Right lobe of liver (tissue), 6 donors: ENCODE measurements at regions not wholly inside any gene's neighbourhood (a gene's known extent, or its start where the extent isn't known, plus 50 kb on each side); places are given as distances from the start of the nearest gene placed in this dataset.

Experiments used
- ATAC-seq, 4 donors: fragments of 200-7000 bp; cut with Tn5 transposase; one replicate each; pipeline ENCODE4 v1.9.1; 2020; ENCODE audit warnings: mild to moderate bottlenecking in 4 of 4, moderate library complexity in 4 of 4
- DNase-seq, 3 donors: peaks; one replicate each; pipeline ENCODE4 v3.0.0-alpha.2; 2020
- H3K27ac ChIP-seq, 3 donors: fragments of 200-600 bp; one replicate each; pipeline ENCODE4 v1.8.0; 2022
- H3K27me3 ChIP-seq, 2 donors: fragments of 200-600 bp; one replicate each; pipeline ENCODE4 v1.8.0; 2022
- H3K36me3 ChIP-seq, 4 donors: fragments of 200-600 bp; sonication (generic) in 1 of 4; one replicate each; pipeline versions ENCODE4 v1.5.1 to v1.8.0; 2017 to 2022; ENCODE audit warnings: control low read depth in 1 of 4
- H3K4me1 ChIP-seq, 4 donors: fragments of 200-600 bp; sonication (generic) in 1 of 4; one replicate each; pipeline versions ENCODE4 v1.5.1 to v1.8.0; 2017 to 2022; ENCODE audit warnings: control low read depth in 1 of 4
- H3K4me3 ChIP-seq, 3 donors: fragments of 200-600 bp; one replicate each; pipeline ENCODE4 v1.8.0; 2022
- H3K9me3 ChIP-seq, 4 donors: fragments of 200-600 bp; sonication (generic) in 1 of 4; one replicate each; pipeline versions ENCODE4 v1.5.1 to v1.8.0; 2017 to 2022; ENCODE audit warnings: control low read depth in 1 of 4
- CTCF ChIP-seq, 4 donors: fragments of 200-600 bp in 3 of 4; fragments of 450-650 bp in 1 of 4; IDR thresholded peaks; one replicate each; pipeline versions ENCODE4 v1.5.1 to v1.8.0; 2016 to 2022; ENCODE audit warnings: antibody characterized with exemption in 4 of 4, mild to moderate bottlenecking in 2 of 4
- POLR2A ChIP-seq: fragments of 450-650 bp; IDR thresholded peaks from one replicate; pipeline ENCODE4 v1.6.1; 2017; ENCODE audit warnings: antibody characterized with exemption, mild to moderate bottlenecking
- WGBS: methylation state at CpG from one replicate; pipeline ENCODE4 v1.1.6; 2018; ENCODE audit warnings: low coverage, low lambda C conversion rate; ENCODE audit not compliant: insufficient coverage; ENCODE audit errors: missing lambda C conversion rate; 5-methylcytosine and 5-hydroxymethylcytosine counted together
- intact Hi-C, 2 donors: fragments of 100-400 bp; cut with DNase I; formaldehyde crosslinking; loops; one replicate each; pipeline versions ENCODE4 v1.11.2 to v1.14.1; 2022
- donor health status: DM: no; HTN: yes; CAD: no.
- donor health status: DM: no; HTN: no; CAD: no.
- donor health status: DM: no; HTN: no; CAD: no.
- donor health status: DM: no; HTN: yes; CAD: no.
- donor health status: DM: no; HTN: yes; CAD: no.

DNA sequence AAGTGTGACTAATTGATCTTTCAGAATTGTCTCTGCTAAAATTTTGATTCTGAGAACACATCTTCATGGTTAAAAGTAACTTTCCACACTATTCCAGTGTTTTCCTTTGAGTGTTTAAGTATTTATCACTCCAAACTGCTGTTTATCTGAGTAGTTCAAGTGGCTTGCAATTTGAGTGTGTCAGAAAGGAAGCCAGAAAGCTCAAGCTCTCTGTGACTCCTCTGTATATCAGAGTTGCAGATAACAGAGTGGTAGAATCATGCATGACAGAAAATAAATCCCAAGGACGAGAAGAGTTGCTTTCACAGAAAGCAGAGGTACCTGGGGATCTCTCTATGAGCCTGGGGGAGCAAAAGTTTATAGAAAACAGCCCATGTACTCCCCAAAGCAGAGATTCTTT, 130.0 kb downstream of the CYB561 start:
- H3K9me3 ChIP-seq = no peaks in the 10 kb centered on the region
- DNase-seq (no peak), ATAC-seq (no peak)
- intact Hi-C loops = no loop called here
- H3K27me3 ChIP-seq = no peaks in the 10 kb centered on the region
- no peaks in the 10 kb centered on the region for H3K36me3 ChIP-seq
- H3K4me3 ChIP-seq = no peak overlapping the region
- H3K27ac ChIP-seq = no peak overlapping the region
- 45% methylated on average over 1 of the region's 1 CpG for WGBS
- no peaks in the 10 kb centered on the region for H3K4me1 ChIP-seq
- TF ChIP-seq CTCF (IDR thresholded peaks at IDR 0.05) (no peak), POLR2A (no peak)

DNA sequence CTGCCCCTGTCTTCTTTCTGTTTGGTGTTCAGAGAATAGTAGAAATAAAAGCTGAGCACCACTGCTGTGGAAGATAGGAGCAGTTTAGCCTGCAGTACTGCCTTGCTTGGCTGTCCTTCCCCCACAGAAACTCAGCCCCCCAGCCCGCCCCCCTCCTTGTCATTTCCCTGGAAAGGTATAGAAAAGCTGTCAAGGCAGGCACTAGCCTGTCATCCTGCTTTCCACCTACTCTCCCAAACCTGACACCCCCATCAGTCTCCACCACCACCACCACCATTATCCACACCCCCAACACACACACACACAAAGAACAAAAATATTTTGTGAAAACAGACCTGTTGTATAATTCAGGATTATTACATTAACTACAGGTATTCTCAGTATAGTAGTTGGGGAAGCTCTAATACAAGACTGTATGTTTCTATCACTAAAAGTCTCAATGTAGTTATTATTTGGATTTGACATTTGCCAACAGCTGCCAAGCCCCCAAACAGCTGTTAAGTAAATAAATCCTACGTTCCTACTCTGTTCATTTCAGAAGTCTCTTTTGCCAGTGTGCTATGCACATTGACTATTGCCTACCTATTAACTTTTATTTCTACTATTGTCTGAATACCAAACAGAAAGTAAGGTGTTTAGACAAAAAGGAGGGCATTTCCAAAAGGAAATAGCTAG, 128.8 kb downstream of the CYB561 start:
- no peaks in the 10 kb centered on the region for H3K27me3 ChIP-seq
- no peaks in the 10 kb centered on the region for H3K36me3 ChIP-seq
- no peak overlapping the region for H3K4me3 ChIP-seq
- no peaks in the 10 kb centered on the region for H3K4me1 ChIP-seq
- ATAC-seq = no peak
- no peak for TF ChIP-seq CTCF (IDR thresholded peaks at IDR 0.05)
- TF ChIP-seq POLR2A = no peak
- no peak for DNase-seq
- intact Hi-C loops = no loop called here
- 80% methylated on average over 2 of the region's 2 CpGs for WGBS
- no peaks in the 10 kb centered on the region for H3K9me3 ChIP-seq
- no peak overlapping the region for H3K27ac ChIP-seq

DNA sequence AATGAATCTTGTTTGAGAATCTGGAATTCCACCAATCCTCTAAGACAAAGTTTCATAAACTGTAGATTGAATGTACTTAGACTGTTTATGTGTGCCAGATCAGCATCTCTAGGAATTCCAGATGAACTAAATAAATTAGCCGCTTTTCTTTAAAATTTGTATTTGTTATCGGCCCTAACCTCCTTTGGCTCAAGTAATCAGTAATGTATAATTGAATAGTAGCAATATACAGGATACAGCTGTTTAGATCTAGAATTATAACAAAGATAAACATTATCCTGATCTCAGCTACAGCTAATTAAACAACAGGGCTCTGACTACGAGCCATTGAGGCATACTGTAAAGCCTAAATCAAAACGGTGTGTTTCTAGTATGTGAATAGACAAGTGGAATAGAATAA, 120.3 kb downstream of the CYB561 start:
- H3K4me3 ChIP-seq = no peak overlapping the region
- H3K9me3 ChIP-seq = no peaks in the 10 kb centered on the region
- no peaks in the 10 kb centered on the region for H3K27me3 ChIP-seq
- intact Hi-C loops = no loop called here
- ATAC-seq = no peak
- H3K4me1 ChIP-seq = no peaks in the 10 kb centered on the region
- no peak for DNase-seq
- no peak for TF ChIP-seq CTCF (IDR thresholded peaks at IDR 0.05)
- no peak for TF ChIP-seq POLR2A
- 55% methylated on average over 4 of the region's 4 CpGs for WGBS
- no peak overlapping the region for H3K27ac ChIP-seq
- no peaks in the 10 kb centered on the region for H3K36me3 ChIP-seq

GRCh38 chr17:63329876-63330275, 116.2 kb downstream of the CYB561 start:
- DNase-seq (no peak), ATAC-seq (no peak)
- intact Hi-C loops = no loop called here
- no peak overlapping the region for H3K4me3 ChIP-seq
- H3K36me3 ChIP-seq = no peaks in the 10 kb centered on the region
- H3K27me3 ChIP-seq = no peaks in the 10 kb centered on the region
- no peaks in the 10 kb centered on the region for H3K4me1 ChIP-seq
- no peaks in the 10 kb centered on the region for H3K9me3 ChIP-seq
- no peak overlapping the region for H3K27ac ChIP-seq
- no peak for TF ChIP-seq CTCF (IDR thresholded peaks at IDR 0.05)
- TF ChIP-seq POLR2A = no peak
